SK-N-SH (cell line): ENCODE measurements at regions not wholly inside any gene's neighbourhood (a gene's known extent, or its start where the extent isn't known, plus 50 kb on each side); places are given as distances from the start of the nearest gene placed in this dataset.

Source experiments
- CTCF ChIA-PET: fragments of 300-600, 350-600 bp; formaldehyde crosslinking; extraction: SDS; loops from one replicate; lab custom pipeline; 2021; lab: Yijun Ruan, JAX
- POLR2A ChIA-PET: fragments of 350-600 bp; sonication (Branson Sonifier 250); formaldehyde crosslinking; extraction: SDS; loops from one replicate; lab custom pipeline; 2020; ENCODE audit warnings: antibody characterized with exemption, inconsistent platforms; lab: Yijun Ruan, JAX
- DNase-seq: peaks from one replicate; pipeline ENCODE4 v3.0.0; 2012
- H2AFZ ChIP-seq: fragments of 200-600 bp; sonication (generic); 2 replicates; pipeline ENCODE4 v1.8.1; 2016; ENCODE audit warnings: antibody characterized with exemption, mild to moderate bottlenecking, low read depth
- H3F3A ChIP-seq: fragments of 200-600 bp; sonication (generic); replicated peaks from 2 replicates; pipeline ENCODE3; 2016; ENCODE audit warnings: antibody characterized with exemption, mild to moderate bottlenecking; ENCODE audit not compliant: insufficient read depth
- H3K27ac ChIP-seq, 2 experiments: fragments of 200-500 bp in 1 of 2; fragments of 200-600 bp in 1 of 2; sonication (Bioruptor generic) in 1 of 2; sonication (generic), shearing (Covaris generic) in 1 of 2; 2 replicates each; pipeline versions ENCODE4 v1.5.1 to v1.6.1; 2014 to 2016; ENCODE audit warnings: low read depth in 2 of 2, inconsistent platforms in 1 of 2, low read length in 1 of 2, mild to moderate bottlenecking in 1 of 2, mixed read lengths in 1 of 2
- H3K27me3 ChIP-seq: fragments of 200-600 bp; sonication (generic), shearing (Covaris generic); 2 replicates; pipeline ENCODE4 v1.6.1; 2016; ENCODE audit warnings: mixed run types; ENCODE audit not compliant: insufficient read depth
- H3K36me3 ChIP-seq, 2 experiments: fragments of 200-500 bp in 1 of 2; fragments of 200-600 bp in 1 of 2; sonication (Bioruptor generic) in 1 of 2; sonication (generic) in 1 of 2; replicated peaks in 1 of 2; 2 replicates each; pipeline versions ENCODE3 to v1.5.1; 2014 to 2016; ENCODE audit warnings: low read length in 1 of 2, mild to moderate bottlenecking in 1 of 2; ENCODE audit not compliant: insufficient read depth in 2 of 2, control insufficient read depth in 1 of 2
- H3K4me1 ChIP-seq, 2 experiments: fragments of 200-500 bp in 1 of 2; fragments of 200-600 bp in 1 of 2; sonication (Bioruptor generic) in 1 of 2; sonication (generic), shearing (Covaris generic) in 1 of 2; 2 replicates each; pipeline versions ENCODE4 v1.5.1 to v1.6.1; 2014 to 2016; ENCODE audit warnings: low read depth in 1 of 2, low read length in 1 of 2, mixed run types in 1 of 2; ENCODE audit not compliant: insufficient read depth in 2 of 2, control insufficient read depth in 1 of 2
- H3K4me2 ChIP-seq: fragments of 200-600 bp; sonication (generic), shearing (Covaris generic); 2 replicates; pipeline ENCODE4 v1.6.1; 2017; ENCODE audit warnings: mixed run types
- H3K4me3 ChIP-seq, 2 experiments: fragments of 200-500 bp in 1 of 2; fragments of 200-600 bp in 1 of 2; sonication (Bioruptor generic) in 1 of 2; sonication (generic), shearing (Covaris generic) in 1 of 2; 2 replicates each; pipeline versions ENCODE4 v1.5.1 to v1.8.1; 2014 to 2016; ENCODE audit warnings: low read depth in 2 of 2, inconsistent platforms in 1 of 2, low read length in 1 of 2, mild to moderate bottlenecking in 1 of 2, mixed read lengths in 1 of 2, moderate library complexity in 1 of 2
- H3K79me2 ChIP-seq: fragments of 200-600 bp; sonication (generic); 2 replicates; pipeline ENCODE4 v1.8.1; 2017; ENCODE audit warnings: mild to moderate bottlenecking; ENCODE audit not compliant: insufficient read depth
- H3K9ac ChIP-seq: fragments of 200-600 bp; sonication (generic); 2 replicates; pipeline ENCODE4 v1.6.1; 2017; ENCODE audit warnings: mixed run types
- H3K9me2 ChIP-seq: fragments of 200-600 bp; sonication (generic); 2 replicates; pipeline ENCODE4 v1.6.1; 2017; ENCODE audit warnings: mixed run types
- H3K9me3 ChIP-seq: fragments of 200-600 bp; sonication (generic); 2 replicates; pipeline ENCODE4 v1.6.1; 2017; ENCODE audit warnings: mixed run types, mild to moderate bottlenecking, moderate library complexity
- H4K20me1 ChIP-seq: fragments of 200-600 bp; sonication (generic); 2 replicates; pipeline ENCODE4 v1.6.1; 2017; ENCODE audit warnings: mild to moderate bottlenecking, mixed run types; ENCODE audit not compliant: insufficient read depth
- CHD2 ChIP-seq: fragments of 150-350 bp; IDR thresholded peaks from 2 replicates; pipeline ENCODE4 v1.6.1; 2018; ENCODE audit warnings: low read length; ENCODE audit not compliant: partially characterized antibody
- CTCF ChIP-seq: fragments of 200-600 bp; sonication (generic); IDR thresholded peaks from 2 replicates; pipeline ENCODE4 v1.6.1; 2017; ENCODE audit warnings: antibody characterized with exemption, mild to moderate bottlenecking, moderate library complexity
- ELF1 ChIP-seq: IDR thresholded peaks from 2 replicates; pipeline ENCODE4 v1.4.0; 2012
- EP300 ChIP-seq, 2 experiments: IDR thresholded peaks; 2 replicates each; pipeline versions ENCODE4 v1.4.0 to v1.6.1; 2012; ENCODE audit warnings: borderline replicate concordance in 1 of 2, low read depth in 1 of 2, low read length in 1 of 2
- EZH2phosphoT487 ChIP-seq: fragments of 200-600 bp; sonication (generic); IDR thresholded peaks from 2 replicates; pipeline ENCODE4 v1.6.1; 2017; ENCODE audit warnings: low read depth, mixed run types, mild to moderate bottlenecking, antibody characterized with exemption, moderate library complexity, borderline replicate concordance
- FOSL2 ChIP-seq: IDR thresholded peaks from 2 replicates; pipeline ENCODE4 v1.4.0; 2012; ENCODE audit warnings: low read depth, mild to moderate bottlenecking, moderate library complexity, borderline replicate concordance
- FOXM1 ChIP-seq: IDR thresholded peaks from 2 replicates; pipeline ENCODE4 v1.4.0; 2012; ENCODE audit warnings: low read depth, mild to moderate bottlenecking
- JUND ChIP-seq: IDR thresholded peaks from 2 replicates; pipeline ENCODE4 v1.4.0; 2012
- PBX3 ChIP-seq: IDR thresholded peaks from 2 replicates; pipeline ENCODE4; 2012
- POLR2AphosphoS5 ChIP-seq: IDR thresholded peaks from 2 replicates; pipeline ENCODE4 v1.6.1; 2012; ENCODE audit warnings: low read depth, low read length
- RAD21 ChIP-seq: IDR thresholded peaks from 2 replicates; pipeline ENCODE4 v1.6.1; 2012; ENCODE audit warnings: mild to moderate bottlenecking, low read length
- REST ChIP-seq: IDR thresholded peaks from 2 replicates; pipeline ENCODE4 v1.6.1; 2012; ENCODE audit warnings: mild to moderate bottlenecking, low read depth, low read length, moderate library complexity
- RFX5 ChIP-seq: IDR thresholded peaks from 2 replicates; pipeline ENCODE4 v1.6.1; 2012; ENCODE audit warnings: mild to moderate bottlenecking, improper control_type of control experiment, low read length
- TAF1 ChIP-seq: IDR thresholded peaks from 2 replicates; pipeline ENCODE4 v1.6.1; 2012; ENCODE audit warnings: low read depth, mild to moderate bottlenecking, low read length, moderate library complexity, borderline replicate concordance
- TEAD4 ChIP-seq: IDR thresholded peaks from 2 replicates; pipeline ENCODE4 v1.4.0; 2012; ENCODE audit warnings: mild to moderate bottlenecking, borderline replicate concordance; ENCODE audit not compliant: insufficient read depth
- YY1 ChIP-seq: IDR thresholded peaks from 2 replicates; pipeline ENCODE4 v1.4.0; 2012; ENCODE audit warnings: low read depth, mild to moderate bottlenecking
- ZBTB33 ChIP-seq: IDR thresholded peaks from 2 replicates; pipeline ENCODE4 v1.4.0; 2012; ENCODE audit warnings: low read depth, borderline replicate concordance
- WGBS: methylation state at CpG from one replicate; pipeline ENCODE4 v1.1.6; 2017; ENCODE audit warnings: low lambda C conversion rate; 5-methylcytosine and 5-hydroxymethylcytosine counted together

GRCh38 chr18:55115606-55116005 is 156.3 kb upstream of the CCDC68 start:
- Histone ChIP-seq H3K4me2 (no peak overlapping the region), H3K9ac (no peak overlapping the region), H4K20me1 (no peaks in the 10 kb centered on the region), H3F3A (peaks cover 2% of the 10 kb centered on the region), H3K9me3 (no peaks in the 10 kb centered on the region), H3K9me2 (no peaks in the 10 kb centered on the region), H3K79me2 (no peaks in the 10 kb centered on the region), H3K36me3 (no peaks in the 10 kb centered on the region), H3K4me3 (no peak overlapping the region), H3K4me1 (peaks cover under 1 to 3% of the 10 kb centered on the region in 2 experiments; a peak in 3 of 4 replicates), H3K27me3 (no peaks in the 10 kb centered on the region), H2AFZ (no peak overlapping the region), H3K27ac (no peak overlapping the region)
- ChIA-PET CTCF (no interaction called here), POLR2A (no interaction called here)
- no peak for DNase-seq
- no peak for TF ChIP-seq YY1
- TF ChIP-seq EZH2phosphoT487: no peak
- TF ChIP-seq RFX5: no peak
- TF ChIP-seq RAD21: no peak
- TF ChIP-seq JUND: no peak
- TF ChIP-seq EP300 (IDR thresholded peaks at IDR 0.05; ENCODE audit: borderline replicate concordance in 1 of 2, low read depth in 1 of 2, low read length in 1 of 2): no peak
- no peak for TF ChIP-seq CHD2
- no peak for TF ChIP-seq FOXM1
- TF ChIP-seq TAF1: no peak
- TF ChIP-seq ZBTB33: no peak
- TF ChIP-seq CTCF: no peak
- TF ChIP-seq REST: no peak
- no peak for TF ChIP-seq PBX3
- no peak for TF ChIP-seq ELF1
- TF ChIP-seq POLR2AphosphoS5: no peak
- no peak for TF ChIP-seq TEAD4
- no peak for TF ChIP-seq FOSL2
- 51% methylated on average over 2 of the region's 2 CpGs for WGBS
